Muscle of back (tissue), 3 donors: ENCODE measurements at regions not wholly inside any gene's neighbourhood (a gene's known extent, or its start where the extent isn't known, plus 50 kb on each side); places are given as distances from the start of the nearest gene placed in this dataset.
"Not testable (repeated sequence)": the region's sequence is repeated elsewhere in the genome, so short reads cannot be mapped to it uniquely, and the experiment has no call there.

ENCODE experiments used
- DNase-seq, 3 donors: peaks; one replicate each; pipeline versions ENCODE4 v3.0.0 to v3.0.0-alpha.2; 2013

- no peak for DNase-seq
Observed at GRCh38 chr3:168976969-168977368, 686.5 kb downstream of the MECOM start.

- no peak for DNase-seq
Observed at GRCh38 chr3:168975576-168975975, 687.9 kb downstream of the MECOM start.

GRCh38 chr3:168974617-168975403, 688.7 kb downstream of the MECOM start:
- no peak for DNase-seq

- no peak for DNase-seq
Observed at GRCh38 chr3:168973897-168974296, 689.6 kb downstream of the MECOM start.

GRCh38 chr3:168973206-168973605, 690.3 kb downstream of the MECOM start:
- DNase-seq: no peak

- no peak for DNase-seq
Observed at GRCh38 chr3:168968609-168969008, 694.9 kb downstream of the MECOM start.

- DNase-seq: no peak
Observed at GRCh38 chr3:168964736-168965135, 698.8 kb downstream of the MECOM start.

GRCh38 chr3:168961271-168961670, 702.2 kb downstream of the MECOM start:
- DNase-seq: no peak

- DNase-seq: no peak
Observed at GRCh38 chr3:168959731-168960130, 703.8 kb downstream of the MECOM start.

- no peak for DNase-seq
Observed at GRCh38 chr3:168958466-168958865, 705.0 kb downstream of the MECOM start.

- no peak for DNase-seq
Observed at GRCh38 chr3:168956076-168956475, 707.4 kb downstream of the MECOM start.

GRCh38 chr3:168952551-168952950, 711.0 kb downstream of the MECOM start:
- DNase-seq: peak in 2 of 3 donors; percentile 6 to 7

GRCh38 chr3:168951884-168952283, 711.6 kb downstream of the MECOM start:
- no peak for DNase-seq

- DNase-seq: no peak
Observed at GRCh38 chr3:168951368-168951767, 712.1 kb downstream of the MECOM start.

GRCh38 chr3:168950622-168951021, 712.9 kb downstream of the MECOM start:
- no peak for DNase-seq

GRCh38 chr3:168939651-168940238, 723.8 kb downstream of the MECOM start:
- no peak for DNase-seq

- no peak for DNase-seq
Observed at GRCh38 chr3:168933614-168934013, 729.9 kb downstream of the MECOM start.

- DNase-seq: not testable (repeated sequence)
Observed at GRCh38 chr3:168929997-168930396, 733.5 kb downstream of the MECOM start.

GRCh38 chr3:168926426-168926825, 737.1 kb downstream of the MECOM start:
- no peak for DNase-seq

- DNase-seq: no peak
Observed at GRCh38 chr3:168925568-168925967, 737.9 kb downstream of the MECOM start.

GRCh38 chr3:168914662-168915061, 748.9 kb downstream of the MECOM start:
- DNase-seq: no peak

GRCh38 chr3:168909260-168909659, 754.3 kb downstream of the MECOM start:
- DNase-seq: no peak

GRCh38 chr3:168895419-168895818, 768.1 kb downstream of the MECOM start:
- no peak for DNase-seq

GRCh38 chr3:168894214-168894613, 769.3 kb downstream of the MECOM start:
- DNase-seq: no peak
